HG02870 (cell line): ENCODE measurements at regions not wholly inside any gene's neighbourhood (a gene's known extent, or its start where the extent isn't known, plus 50 kb on each side); places are given as distances from the start of the nearest gene placed in this dataset.
"Not testable (repeated sequence)": the region's sequence is repeated elsewhere in the genome, so short reads cannot be mapped to it uniquely, and the experiment has no call there.

ENCODE experiments used
- ATAC-seq: cut with Tn5 transposase; IDR thresholded peaks from one replicate; pipeline ENCODE4 v1.9.1; 2021; ENCODE audit warnings: mild to moderate bottlenecking, moderate library complexity; ENCODE audit not compliant: unreplicated experiment

GRCh38 chrX:114028907-114029662 lies 554.8 kb upstream of the HTR2C start:
- no peak for ATAC-seq

GRCh38 chrX:114017086-114017485 lies 566.8 kb upstream of the HTR2C start:
- ATAC-seq: no peak

- no peak for ATAC-seq
These were observed 567.9 kb upstream of the HTR2C start for GRCh38 chrX:114015966-114016365.

GRCh38 chrX:114006664-114007063 lies 577.2 kb upstream of the HTR2C start:
- ATAC-seq: no peak

- ATAC-seq: no peak
These were observed 587.1 kb upstream of the HTR2C start for GRCh38 chrX:113996781-113997180.

GRCh38 chrX:113991720-113992119 lies 592.2 kb upstream of the HTR2C start:
- ATAC-seq: not testable (repeated sequence)

- ATAC-seq: not testable (repeated sequence)
These were observed 593.2 kb upstream of the HTR2C start for GRCh38 chrX:113990669-113991068.

GRCh38 chrX:113988315-113988935 lies 595.5 kb upstream of the HTR2C start:
- not testable (repeated sequence) for ATAC-seq

GRCh38 chrX:113986427-113986826 lies 597.5 kb upstream of the HTR2C start:
- ATAC-seq: no peak

- no peak for ATAC-seq
These were observed 601.1 kb upstream of the HTR2C start for GRCh38 chrX:113982766-113983165.

GRCh38 chrX:113980953-113981352 lies 602.9 kb upstream of the HTR2C start:
- no peak for ATAC-seq

GRCh38 chrX:113977887-113978286 lies 606.0 kb upstream of the HTR2C start:
- no peak for ATAC-seq

- no peak for ATAC-seq
These were observed 608.4 kb upstream of the HTR2C start for GRCh38 chrX:113975441-113975840.

- ATAC-seq: no peak
These were observed 609.0 kb upstream of the HTR2C start for GRCh38 chrX:113974881-113975280.

GRCh38 chrX:113973706-113974105 lies 610.2 kb upstream of the HTR2C start:
- no peak for ATAC-seq

- ATAC-seq: no peak
These were observed 617.1 kb upstream of the HTR2C start for GRCh38 chrX:113966791-113967190.

GRCh38 chrX:113962343-113962742 lies 621.5 kb upstream of the HTR2C start:
- no peak for ATAC-seq

GRCh38 chrX:113959912-113960626 lies 623.8 kb upstream of the HTR2C start:
- no peak for ATAC-seq

GRCh38 chrX:113956936-113957335 lies 627.0 kb upstream of the HTR2C start:
- ATAC-seq: no peak

- no peak for ATAC-seq
These were observed 629.6 kb upstream of the HTR2C start for GRCh38 chrX:113954297-113954696.

- no peak for ATAC-seq
These were observed 633.7 kb upstream of the HTR2C start for GRCh38 chrX:113950081-113950678.

- no peak for ATAC-seq
These were observed 636.3 kb upstream of the HTR2C start for GRCh38 chrX:113947548-113947947.
